H1 (cell line): ENCODE measurements at regions not wholly inside any gene's neighbourhood (a gene's known extent, or its start where the extent isn't known, plus 50 kb on each side); places are given as distances from the start of the nearest gene placed in this dataset.

Source experiments
- CTCF ChIA-PET: fragments of 300-600 bp; sonication (Branson Sonifier 250); formaldehyde crosslinking; loops from one replicate; lab custom pipeline; 2021; ENCODE audit not compliant: partially characterized antibody; lab: Charles Lee
- POLR2A ChIA-PET: fragments of 300-600 bp; sonication (Branson Sonifier 250); formaldehyde crosslinking; loops from one replicate; lab custom pipeline; 2021; ENCODE audit warnings: inconsistent platforms; ENCODE audit not compliant: partially characterized antibody; lab: Charles Lee
- DNase-seq, 2 experiments: peaks; one replicate each; pipeline versions ENCODE4 v3.0.0 to v3.0.0-alpha.2; 2010 to 2022; ENCODE audit warnings: low spot score in 2 of 2, low read depth in 1 of 2, mixed read lengths in 1 of 2
- FAIRE-seq: peaks from 2 replicates; lab custom pipeline; 2011; peaks lifted over from hg19 to GRCh38; lab: Jason Lieb, UNC
- H2AFZ ChIP-seq: 2 replicates; pipeline ENCODE4 v1.8.1; 2012; ENCODE audit warnings: low read length, inconsistent platforms
- H2AK5ac ChIP-seq: 2 replicates; pipeline ENCODE4 v1.6.1; 2013; ENCODE audit warnings: low read depth, low read length
- H2BK120ac ChIP-seq: replicated peaks from 2 replicates; pipeline ENCODE3; 2013; ENCODE audit warnings: low read depth, low read length, inconsistent platforms
- H2BK12ac ChIP-seq: 2 replicates; pipeline ENCODE4 v1.6.1; 2013; ENCODE audit warnings: low read depth, low read length
- H2BK15ac ChIP-seq: 2 replicates; pipeline ENCODE4 v1.6.1; 2013; ENCODE audit warnings: low read length
- H2BK20ac ChIP-seq: 2 replicates; pipeline ENCODE4 v1.6.1; 2013; ENCODE audit warnings: low read length
- H2BK5ac ChIP-seq: 2 replicates; pipeline ENCODE4 v1.6.1; 2013; ENCODE audit warnings: low read depth, low read length
- H3K14ac ChIP-seq: 2 replicates; pipeline ENCODE4 v1.6.1; 2013; ENCODE audit warnings: inconsistent platforms; ENCODE audit not compliant: insufficient read length
- H3K18ac ChIP-seq: 2 replicates; pipeline ENCODE4 v1.6.1; 2013; ENCODE audit warnings: low read length; ENCODE audit errors: extremely low read depth
- H3K23ac ChIP-seq: 2 replicates; pipeline ENCODE4 v1.6.1; 2013; ENCODE audit warnings: inconsistent platforms; ENCODE audit not compliant: insufficient read length
- H3K23me2 ChIP-seq: 2 replicates; pipeline ENCODE4 v1.6.1; 2013; ENCODE audit warnings: low read depth, low read length
- H3K27ac ChIP-seq: 2 replicates; pipeline ENCODE4 v1.6.1; 2011; ENCODE audit warnings: low read depth, low read length, inconsistent platforms
- H3K27me3 ChIP-seq, 4 experiments: replicated peaks in 1 of 4; 1 replicate in 1 of 4; 2 replicates in 3 of 4; pipeline versions ENCODE4 v1.6.1 to v1.8.1; 2011 to 2013; ENCODE audit warnings: low read length in 3 of 4, mild to moderate bottlenecking in 3 of 4, inconsistent platforms in 2 of 4, mixed read lengths in 2 of 4, moderate library complexity in 1 of 4; ENCODE audit not compliant: control insufficient read depth in 3 of 4, insufficient read depth in 3 of 4; ENCODE audit errors: extremely low read depth in 1 of 4
- H3K36me3 ChIP-seq, 4 experiments: 2 replicates each; pipeline versions ENCODE4 v1.6.1 to v1.8.1; 2011 to 2013; ENCODE audit warnings: mild to moderate bottlenecking in 4 of 4, low read length in 3 of 4, moderate library complexity in 2 of 4, control low read depth in 1 of 4, inconsistent platforms in 1 of 4; ENCODE audit not compliant: insufficient read depth in 4 of 4, control insufficient read depth in 2 of 4
- H3K4ac ChIP-seq: replicated peaks from 2 replicates; pipeline ENCODE3; 2013; ENCODE audit warnings: low read length, low read depth, mixed read lengths, inconsistent platforms; ENCODE audit not compliant: insufficient read length
- H3K4me1 ChIP-seq, 4 experiments: replicated peaks in 1 of 4; 1 replicate in 1 of 4; 2 replicates in 3 of 4; pipeline versions ENCODE4 v1.6.1 to v1.8.1; 2011 to 2013; ENCODE audit warnings: low read length in 3 of 4, inconsistent platforms in 2 of 4, mixed read lengths in 1 of 4; ENCODE audit not compliant: insufficient read depth in 4 of 4, control insufficient read depth in 3 of 4
- H3K4me2 ChIP-seq, 2 experiments: 2 replicates each; pipeline versions ENCODE4 v1.6.1 to v1.8.1; 2011 to 2013; ENCODE audit warnings: low read depth in 2 of 2, low read length in 2 of 2, control low read depth in 1 of 2, inconsistent platforms in 1 of 2, mild to moderate bottlenecking in 1 of 2; ENCODE audit not compliant: insufficient read depth in 1 of 2
- H3K4me3 ChIP-seq, 4 experiments: fragments of 200-600, 300-600 bp in 1 of 4; sonication (generic), shearing (Covaris generic), sonication (Bioruptor Twin) in 1 of 4; 2 replicates each; pipeline versions ENCODE4 v1.5.1 to v1.8.1; 2011 to 2016; ENCODE audit warnings: low read length in 4 of 4, low read depth in 3 of 4, control low read depth in 2 of 4, inconsistent platforms in 2 of 4, mild to moderate bottlenecking in 2 of 4, mixed read lengths in 1 of 4, moderate library complexity in 1 of 4; ENCODE audit not compliant: insufficient read depth in 2 of 4; ENCODE audit errors: extremely low read depth in 1 of 4
- H3K56ac ChIP-seq: replicated peaks from 2 replicates; pipeline ENCODE3; 2013; ENCODE audit warnings: low read depth, mild to moderate bottlenecking, mixed read lengths, low read length, inconsistent platforms; ENCODE audit not compliant: insufficient read length
- H3K79me1 ChIP-seq: 2 replicates; pipeline ENCODE4 v1.6.1; 2013; ENCODE audit warnings: low read depth, low read length, control low read depth
- H3K79me2 ChIP-seq, 2 experiments: 2 replicates each; pipeline versions ENCODE4 v1.6.1 to v1.8.1; 2012 to 2013; ENCODE audit warnings: low read length in 2 of 2, mild to moderate bottlenecking in 2 of 2, inconsistent platforms in 1 of 2; ENCODE audit not compliant: insufficient read depth in 2 of 2, control insufficient read depth in 1 of 2
- H3K9ac ChIP-seq, 4 experiments: replicated peaks in 1 of 4; 1 replicate in 1 of 4; 2 replicates in 3 of 4; pipeline versions ENCODE4 v1.6.1 to v1.8.1; 2011 to 2013; ENCODE audit warnings: low read depth in 3 of 4, low read length in 3 of 4, control low read depth in 2 of 4, mild to moderate bottlenecking in 2 of 4, moderate library complexity in 2 of 4, inconsistent platforms in 1 of 4; ENCODE audit errors: extremely low read depth in 1 of 4
- H3K9me3 ChIP-seq, 2 experiments: 2 replicates each; pipeline versions ENCODE4 v1.6.1 to v1.8.1; 2012 to 2013; ENCODE audit warnings: mild to moderate bottlenecking in 2 of 2, moderate library complexity in 2 of 2, control low read depth in 1 of 2, inconsistent platforms in 1 of 2, low read depth in 1 of 2, low read length in 1 of 2, mixed read lengths in 1 of 2; ENCODE audit not compliant: insufficient read depth in 2 of 2
- H4K20me1 ChIP-seq, 2 experiments: replicated peaks in 1 of 2; 2 replicates each; pipeline versions ENCODE3 to v1.8.1; 2011 to 2013; ENCODE audit warnings: inconsistent platforms in 2 of 2, low read length in 2 of 2, mild to moderate bottlenecking in 1 of 2; ENCODE audit not compliant: insufficient read depth in 2 of 2, control insufficient read depth in 1 of 2
- H4K5ac ChIP-seq: 2 replicates; pipeline ENCODE4 v1.6.1; 2013; ENCODE audit warnings: low read length, low read depth, mixed read lengths, inconsistent platforms; ENCODE audit not compliant: insufficient read length
- H4K8ac ChIP-seq: 2 replicates; pipeline ENCODE4 v1.8.0; 2013; ENCODE audit warnings: mild to moderate bottlenecking, moderate library complexity, low read length, inconsistent platforms; ENCODE audit not compliant: insufficient read depth; ENCODE audit errors: extremely low read depth
- H4K91ac ChIP-seq: replicated peaks from 2 replicates; pipeline ENCODE3; 2013; ENCODE audit warnings: low read length, mixed read lengths, inconsistent platforms; ENCODE audit not compliant: insufficient read length
- JUND ChIP-seq: IDR thresholded peaks from 2 replicates; pipeline ENCODE4 v1.6.1; 2011; ENCODE audit warnings: mild to moderate bottlenecking, improper control_type of control experiment, low read length
- MAFK ChIP-seq: IDR thresholded peaks from 2 replicates; pipeline ENCODE4 v1.6.1; 2012; ENCODE audit warnings: low read depth, mild to moderate bottlenecking, improper control_type of control experiment, low read length
- WGBS, 2 experiments: shearing (Covaris generic) in 1 of 2; methylation state at CpG; one replicate each; pipeline versions ENCODE4 v1.1.6 to v1.1.7; 2013 to 2015; ENCODE audit warnings: low lambda C conversion rate in 2 of 2, mixed read lengths in 2 of 2, inconsistent platforms in 1 of 2, low coverage in 1 of 2, missing lambda C conversion rate in 1 of 2; ENCODE audit not compliant: insufficient replicate concordance in 2 of 2, insufficient coverage in 1 of 2, insufficient read length in 1 of 2; ENCODE audit errors: extremely low coverage in 1 of 2, missing lambda C conversion rate in 1 of 2; 5-methylcytosine and 5-hydroxymethylcytosine counted together

DNA sequence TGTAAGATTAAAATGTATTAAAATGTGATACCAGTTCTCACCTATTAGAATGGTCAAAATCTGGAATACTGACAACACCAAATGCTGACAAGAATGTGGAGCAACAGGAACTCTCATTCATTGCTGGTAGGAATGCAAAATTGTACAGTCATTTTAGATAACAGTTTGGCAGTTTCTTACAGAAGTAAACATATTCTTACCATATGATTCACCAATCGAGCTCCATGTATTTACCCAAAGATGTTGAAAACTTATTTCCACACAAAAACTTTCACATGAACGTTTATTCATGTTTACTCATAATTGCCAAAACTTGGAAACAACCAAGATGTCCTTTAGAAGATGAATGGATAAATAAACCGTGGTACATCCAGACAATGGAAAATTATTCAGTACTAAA, 1193.5 kb upstream of the ACVR2A start:
- Histone ChIP-seq H4K91ac (no peak overlapping the region), H3K4ac (no peak overlapping the region), H3K36me3 (peaks cover 0 to 7% (median 0%) of the 10 kb centered on the region in 4 experiments; a peak in 1 of 8 replicates), H3K23ac (no peak overlapping the region), H3K4me2 (no peak overlapping the region), H3K18ac (no peak overlapping the region), H3K27ac (no peak overlapping the region), H3K9ac (no peak overlapping the region), H3K4me3 (no peak overlapping the region), H2BK5ac (no peak overlapping the region), H4K8ac (no peak overlapping the region), H2BK15ac (no peak overlapping the region), H3K56ac (no peak overlapping the region), H3K9me3 (peaks cover 3 to 9% of the 10 kb centered on the region in 2 experiments; a peak in 2 of 4 replicates), H3K23me2 (no peaks in the 10 kb centered on the region), H2AFZ (no peak overlapping the region), H3K27me3 (no peaks in the 10 kb centered on the region), H2BK20ac (no peak overlapping the region), H4K20me1 (no peaks in the 10 kb centered on the region), H4K5ac (no peak overlapping the region), H3K4me1 (no peaks in the 10 kb centered on the region), H2AK5ac (no peak overlapping the region), H3K14ac (no peak overlapping the region), H3K79me2 (no peaks in the 10 kb centered on the region), H2BK120ac (no peak overlapping the region), H2BK12ac (no peak overlapping the region), H3K79me1 (no peaks in the 10 kb centered on the region)
- 92% methylated on average over 3 of the region's 3 CpGs; no CpG with 5 or more reads in 1 of the 2 experiments for WGBS, 2 experiments
- ChIA-PET POLR2A (no interaction called here), CTCF (no interaction called here)
- FAIRE-seq (no peak), DNase-seq (no peak)
- TF ChIP-seq MAFK, result no peak
- no peak for TF ChIP-seq JUND
